ENCODE measurements at regions not wholly inside any gene's neighbourhood (a gene's known extent, or its start where the extent isn't known, plus 50 kb on each side); places are given as distances from the start of the nearest gene placed in this dataset.

- TF ChIP-seq POLR2A (IDR thresholded peaks at IDR 0.05) = no peak
- no peak for TF ChIP-seq CTCF (IDR thresholded peaks at IDR 0.05)
- no peak for TF ChIP-seq POLR2AphosphoS5 (IDR thresholded peaks at IDR 0.05)
These were observed 235.2 kb upstream of the TNRC6C start for GRCh38 chr17:77723071-77723908.

All from breast epithelium (tissue), 3 donors.